ENCODE measurements at regions not wholly inside any gene's neighbourhood (a gene's known extent, or its start where the extent isn't known, plus 50 kb on each side); places are given as distances from the start of the nearest gene placed in this dataset.
A peak's percentile ranks its signal among the peaks of the same experiment; 100 is the strongest.
"Not testable (repeated sequence)": the region's sequence is repeated elsewhere in the genome, so short reads cannot be mapped to it uniquely, and the experiment has no call there.

GRCh38 chr5:53733853-53734252, 173.4 kb downstream of the NDUFS4 start:
- no peak for DNase-seq

GRCh38 chr5:53738105-53738504, 177.7 kb downstream of the NDUFS4 start:
- DNase-seq: no peak

GRCh38 chr5:53739111-53739510, 178.7 kb downstream of the NDUFS4 start:
- no peak for DNase-seq

GRCh38 chr5:53749621-53750020, 189.2 kb downstream of the NDUFS4 start:
- no peak for DNase-seq

GRCh38 chr5:53752282-53752681, 191.8 kb downstream of the NDUFS4 start:
- DNase-seq: not testable (repeated sequence)

- no peak for DNase-seq
Measured at GRCh38 chr5:53766673-53767072, 206.2 kb downstream of the NDUFS4 start.

GRCh38 chr5:53777864-53778618, 217.6 kb downstream of the NDUFS4 start:
- DNase-seq: no peak

GRCh38 chr5:53779541-53779981, 219.1 kb downstream of the NDUFS4 start:
- no peak for DNase-seq

- peak; percentile 0 for DNase-seq
Measured at GRCh38 chr5:53782620-53783019, 222.2 kb downstream of the NDUFS4 start.

GRCh38 chr5:53783624-53784228, 223.3 kb downstream of the NDUFS4 start:
- no peak for DNase-seq

GRCh38 chr5:53784596-53784995, 224.2 kb downstream of the NDUFS4 start:
- no peak for DNase-seq

- no peak for DNase-seq
Measured at GRCh38 chr5:53785924-53786323, 225.5 kb downstream of the NDUFS4 start.

GRCh38 chr5:53790026-53790425, 229.6 kb downstream of the NDUFS4 start:
- no peak for DNase-seq

GRCh38 chr5:53792338-53792737, 231.9 kb downstream of the NDUFS4 start:
- DNase-seq: no peak

GRCh38 chr5:53799644-53800043, 239.2 kb downstream of the NDUFS4 start:
- DNase-seq: not testable (repeated sequence)

GRCh38 chr5:53808392-53808791, 248.0 kb downstream of the NDUFS4 start:
- not testable (repeated sequence) for DNase-seq

- no peak for DNase-seq
Measured at GRCh38 chr5:53814819-53815218, 254.4 kb downstream of the NDUFS4 start.

- no peak for DNase-seq
Measured at GRCh38 chr5:53815471-53815870, 255.0 kb downstream of the NDUFS4 start.

GRCh38 chr5:53817183-53817582, 256.7 kb downstream of the NDUFS4 start:
- no peak for DNase-seq

- DNase-seq: no peak
Measured at GRCh38 chr5:53819482-53819881, 259.0 kb downstream of the NDUFS4 start.

GRCh38 chr5:53820119-53820801, 259.8 kb downstream of the NDUFS4 start:
- no peak for DNase-seq

GRCh38 chr5:53820802-53821171, 260.3 kb downstream of the NDUFS4 start:
- DNase-seq: no peak

- no peak for DNase-seq
Measured at GRCh38 chr5:53825016-53825415, 264.6 kb downstream of the NDUFS4 start.

- no peak for DNase-seq
Measured at GRCh38 chr5:53825926-53826325, 265.5 kb downstream of the NDUFS4 start.

Measured in NCI-H2107 (cell line).